A673 (cell line): ENCODE measurements at regions not wholly inside any gene's neighbourhood (a gene's known extent, or its start where the extent isn't known, plus 50 kb on each side); places are given as distances from the start of the nearest gene placed in this dataset.

ENCODE experiments used
- BruUV-seq: library from RNA; stranded (reverse); fragments of 400-500 nt; replicated peaks from 2 replicates; lab custom pipeline; 2021; lab: Mats Ljungman, UMichigan
- CTCF ChIA-PET: fragments of 300-600 bp; sonication (Branson Sonifier 250); formaldehyde crosslinking; loops from one replicate; lab custom pipeline; 2022; ENCODE audit warnings: antibody characterized with exemption; lab: Charles Lee
- POLR2A ChIA-PET: fragments of 300-600 bp; sonication (Branson Sonifier 250); formaldehyde crosslinking; loops from one replicate; lab custom pipeline; 2022; ENCODE audit warnings: antibody characterized with exemption; ENCODE audit not compliant: low non-redundant PET; lab: Charles Lee
- DNase-seq: peaks from one replicate; pipeline ENCODE4 v3.0.0-alpha.2; 2015; ENCODE audit warnings: low spot score
- H3K27ac ChIP-seq: fragments of 200-600 bp; sonication (generic); 2 replicates; pipeline ENCODE4 v1.5.1; 2016; ENCODE audit warnings: mixed run types, low read depth, mild to moderate bottlenecking, mixed read lengths, antibody characterized with exemption, low read length; ENCODE audit not compliant: poor library complexity, severe bottlenecking
- H3K27me3 ChIP-seq: fragments of 200-600 bp; sonication (generic); replicated peaks from 2 replicates; pipeline ENCODE4 v1.6.1; 2017; ENCODE audit warnings: mixed run types, low read depth, mild to moderate bottlenecking, mixed read lengths, antibody characterized with exemption, low read length; ENCODE audit not compliant: insufficient read depth, poor library complexity
- H3K36me3 ChIP-seq: fragments of 200-600 bp; sonication (generic); 2 replicates; pipeline ENCODE4 v1.6.1; 2016; ENCODE audit warnings: mixed run types, mild to moderate bottlenecking, mixed read lengths, antibody characterized with exemption, low read length; ENCODE audit not compliant: insufficient read depth, poor library complexity, severe bottlenecking
- H3K4me1 ChIP-seq: fragments of 200-600 bp; sonication (generic); 2 replicates; pipeline ENCODE4 v1.6.1; 2017; ENCODE audit warnings: mixed run types, mild to moderate bottlenecking, mixed read lengths, antibody characterized with exemption, low read length; ENCODE audit not compliant: insufficient read depth, poor library complexity, severe bottlenecking
- H3K4me3 ChIP-seq: fragments of 200-600 bp; sonication (generic); 2 replicates; pipeline ENCODE4 v1.5.1; 2016; ENCODE audit warnings: low read depth, mixed run types, mild to moderate bottlenecking, mixed read lengths, low read length; ENCODE audit not compliant: poor library complexity, severe bottlenecking
- H3K9me3 ChIP-seq: fragments of 200-600 bp; sonication (generic); 2 replicates; pipeline ENCODE4 v1.6.1; 2016; ENCODE audit warnings: mixed run types, low read depth, mild to moderate bottlenecking, mixed read lengths, antibody characterized with exemption, low read length; ENCODE audit not compliant: poor library complexity, severe bottlenecking
- CTCF ChIP-seq: fragments of 300-800, 200-600 bp; sonication (generic); conservative IDR thresholded peaks from 2 replicates; pipeline ENCODE4 v1.5.1; 2017; ENCODE audit warnings: low read depth, mild to moderate bottlenecking, antibody characterized with exemption, low read length, moderate library complexity, mixed read lengths
- EZH2 ChIP-seq: fragments of 200-600 bp; sonication (generic); IDR thresholded peaks from 2 replicates; pipeline ENCODE4 v1.6.1; 2017; ENCODE audit warnings: borderline replicate concordance, low read depth, mild to moderate bottlenecking, mixed read lengths, antibody characterized with exemption, low read length; ENCODE audit not compliant: poor library complexity, severe bottlenecking
- intact Hi-C: fragments of 100-400 bp; cut with micrococcal nuclease; formaldehyde crosslinking; loops from one replicate; pipeline ENCODE4 v1.10.0; 2022; ENCODE audit not compliant: unreplicated experiment

DNA sequence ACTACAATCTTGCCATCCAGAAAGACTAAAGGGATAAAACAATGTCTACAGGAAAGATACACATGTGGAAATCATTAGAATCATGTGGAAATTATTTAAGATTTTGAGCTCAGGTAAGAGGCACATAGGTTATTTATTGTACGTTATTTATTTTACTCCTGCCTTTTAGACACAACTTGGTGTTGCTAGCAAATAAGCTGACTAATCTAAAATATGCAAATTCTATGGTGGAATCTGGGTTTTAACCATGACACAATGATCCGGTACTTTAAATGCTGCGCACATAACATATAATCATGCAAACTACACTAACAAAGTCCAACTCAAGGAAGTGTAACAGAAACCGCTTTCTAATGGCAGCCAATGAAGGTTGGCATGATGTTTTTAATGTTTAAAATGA is 112.5 kb downstream of the IFI44 start:
- no peak overlapping the region for H3K27ac ChIP-seq
- ChIA-PET POLR2A (no interaction called here), CTCF (no interaction called here)
- intact Hi-C loops, result no loop called here
- no TSS peak for BruUV-seq
- H3K4me3 ChIP-seq, result no peak overlapping the region
- H3K36me3 ChIP-seq, result no peaks in the 10 kb centered on the region
- no peaks in the 10 kb centered on the region for H3K9me3 ChIP-seq
- peaks cover 9% of the 10 kb centered on the region for H3K4me1 ChIP-seq
- DNase-seq, result no peak
- no peak for TF ChIP-seq CTCF
- TF ChIP-seq EZH2, result no peak
- H3K27me3 ChIP-seq, result no peaks in the 10 kb centered on the region

- no peak for TF ChIP-seq CTCF
- TF ChIP-seq EZH2, result no peak
- no peaks in the 10 kb centered on the region for H3K4me1 ChIP-seq
- H3K27me3 ChIP-seq, result no peaks in the 10 kb centered on the region
- no peak overlapping the region for H3K4me3 ChIP-seq
- no peaks in the 10 kb centered on the region for H3K36me3 ChIP-seq
- no peak overlapping the region for H3K27ac ChIP-seq
- CTCF ChIA-PET, result no interaction called here
- intact Hi-C loops, result no loop called here
- no peaks in the 10 kb centered on the region for H3K9me3 ChIP-seq
- POLR2A ChIA-PET, result no interaction called here
- BruUV-seq, result no TSS peak
- no peak for DNase-seq
Observed at GRCh38 chr1:78765489-78765888, 115.9 kb downstream of the IFI44 start.

DNA sequence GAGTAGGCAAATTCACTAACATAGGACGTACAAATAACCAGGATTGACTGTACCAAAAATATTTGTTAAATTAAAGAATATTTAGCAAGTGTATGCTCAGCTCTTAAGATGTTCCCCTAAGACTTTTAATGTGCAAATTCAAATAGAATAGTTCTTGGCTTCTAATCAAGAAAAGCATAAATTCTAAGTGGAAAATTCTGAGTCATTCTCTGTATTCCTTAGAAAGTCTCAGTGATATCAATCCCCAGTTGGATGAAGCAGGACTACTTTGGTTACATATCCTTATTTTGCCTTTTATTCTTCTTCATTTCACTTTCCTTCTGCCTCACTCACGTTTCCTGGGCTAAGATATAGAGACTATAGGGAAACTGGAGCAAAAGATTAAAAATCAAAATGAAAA is 130.2 kb downstream of the IFI44 start:
- DNase-seq, result no peak
- ChIA-PET POLR2A (no interaction called here), CTCF (no interaction called here)
- no TSS peak for BruUV-seq
- no peak for TF ChIP-seq CTCF
- no peak for TF ChIP-seq EZH2
- Histone ChIP-seq H3K27ac (no peak overlapping the region), H3K4me1 (no peaks in the 10 kb centered on the region), H3K9me3 (no peaks in the 10 kb centered on the region), H3K36me3 (no peaks in the 10 kb centered on the region), H3K27me3 (no peaks in the 10 kb centered on the region), H3K4me3 (no peak overlapping the region)
- intact Hi-C loops, result no loop called here
